Natural killer cell (primary cell): ENCODE measurements at regions not wholly inside any gene's neighbourhood (a gene's known extent, or its start where the extent isn't known, plus 50 kb on each side); places are given as distances from the start of the nearest gene placed in this dataset.

Source experiments
- ATAC-seq, 3 donors: fragments of 150-1000 bp in 2 of 3; fragments of 200-7000 bp in 1 of 3; cut with Tn5 transposase; 1 replicate in 1 of 3; 2 replicates in 2 of 3; pipeline ENCODE4 v1.10.0; 2021; ENCODE audit warnings: mild to moderate bottlenecking in 2 of 3, moderate library complexity in 2 of 3
- DNase-seq, 2 donors: peaks; one replicate each; pipeline versions ENCODE4 v3.0.0 to v3.0.0-alpha.2; 2013 to 2021; ENCODE audit warnings: mixed read lengths in 1 of 2
- H3K27ac ChIP-seq: one replicate; pipeline ENCODE4 v1.5.1; 2013; ENCODE audit warnings: mild to moderate bottlenecking, low read length
- H3K27me3 ChIP-seq: one replicate; pipeline ENCODE4 v1.6.1; 2013; ENCODE audit warnings: low read length; ENCODE audit not compliant: control insufficient read depth, insufficient read depth
- H3K36me3 ChIP-seq: one replicate; pipeline ENCODE4 v1.6.1; 2013; ENCODE audit warnings: low read length; ENCODE audit not compliant: control insufficient read depth, insufficient read depth
- H3K4me1 ChIP-seq: one replicate; pipeline ENCODE4 v1.6.1; 2013; ENCODE audit warnings: low read length; ENCODE audit not compliant: control insufficient read depth, insufficient read depth
- H3K4me3 ChIP-seq: one replicate; pipeline ENCODE4 v1.5.1; 2013; ENCODE audit warnings: low read length
- H3K9me3 ChIP-seq: one replicate; pipeline ENCODE4 v1.6.1; 2013; ENCODE audit warnings: low read length; ENCODE audit not compliant: control insufficient read depth, insufficient read depth
- H3K27ac Mint-ChIP-seq, 2 donors: one replicate each; pipeline ENCODE4 v1.8.0; 2022; ENCODE audit warnings: mild to moderate bottlenecking in 2 of 2, mixed read lengths in 2 of 2, moderate library complexity in 1 of 2
- H3K27me3 Mint-ChIP-seq, 2 donors: one replicate each; pipeline ENCODE4 v1.8.0; 2022; ENCODE audit warnings: low read depth in 2 of 2, mixed read lengths in 2 of 2
- H3K36me3 Mint-ChIP-seq: one replicate; pipeline ENCODE4 v1.8.0; 2022; ENCODE audit warnings: mixed read lengths
- H3K4me1 Mint-ChIP-seq, 2 donors: one replicate each; pipeline ENCODE4 v1.8.0; 2022; ENCODE audit warnings: mixed read lengths in 2 of 2
- H3K4me3 Mint-ChIP-seq: one replicate; pipeline ENCODE4 v1.8.0; 2022; ENCODE audit warnings: mild to moderate bottlenecking, moderate library complexity, mixed read lengths
- H3K9me3 Mint-ChIP-seq, 2 donors: one replicate each; pipeline ENCODE4 v1.8.0; 2022; ENCODE audit warnings: mixed read lengths in 2 of 2
- WGBS: methylation state at CpG from one replicate; pipeline ENCODE4 v1.1.7; 2013; ENCODE audit warnings: missing lambda C conversion rate; ENCODE audit not compliant: insufficient coverage; 5-methylcytosine and 5-hydroxymethylcytosine counted together
- intact Hi-C: fragments of 100-400 bp; cut with micrococcal nuclease; formaldehyde crosslinking; loops from one replicate; pipeline ENCODE4 v1.14.2; 2022
- TF ChIP-seq, protein P1 (sequence below): fragments of 200-600 bp; IDR thresholded peaks from one replicate; pipeline ENCODE4 v1.8.0; 2022; ENCODE audit warnings: antibody characterized with exemption

DNA sequence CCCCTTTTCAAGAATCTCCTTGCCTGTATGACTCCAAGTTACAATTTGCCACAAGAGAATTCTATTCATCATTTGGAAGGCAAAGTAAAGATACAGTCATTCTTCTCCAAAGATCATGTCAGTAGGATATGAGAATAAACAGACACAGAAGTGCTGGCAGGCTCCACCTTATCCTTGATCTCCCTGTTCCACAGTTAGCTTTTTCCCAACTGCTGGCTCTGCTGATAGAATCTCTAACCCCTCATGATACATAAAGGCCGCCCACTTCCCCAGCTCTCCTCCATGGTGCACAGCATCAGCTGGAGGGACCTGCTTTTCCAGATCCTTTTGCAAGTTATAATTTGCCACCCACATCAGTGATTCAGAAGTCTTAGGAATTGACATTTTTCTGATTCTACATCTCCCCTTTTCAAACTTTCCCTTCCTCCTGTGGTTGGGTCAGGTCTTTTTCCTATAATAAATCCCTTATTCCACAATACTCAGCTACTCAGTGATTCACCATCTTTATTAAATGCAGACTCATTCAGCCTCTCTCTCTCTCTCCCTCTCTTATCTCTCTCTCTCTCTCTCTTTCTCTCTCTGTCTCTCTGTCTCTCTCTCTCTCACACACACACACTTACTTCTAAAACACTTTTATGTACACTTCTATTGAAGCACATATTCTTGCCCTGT lies 465.4 kb downstream of the GBE1 start:
- Histone ChIP-seq H3K4me3 (no peak overlapping the region), H3K9me3 (no peaks in the 10 kb centered on the region), H3K4me1 (no peaks in the 10 kb centered on the region), H3K27me3 (no peaks in the 10 kb centered on the region), H3K36me3 (no peaks in the 10 kb centered on the region), H3K27ac (no peak overlapping the region)
- TF ChIP-seq, protein P1, sequence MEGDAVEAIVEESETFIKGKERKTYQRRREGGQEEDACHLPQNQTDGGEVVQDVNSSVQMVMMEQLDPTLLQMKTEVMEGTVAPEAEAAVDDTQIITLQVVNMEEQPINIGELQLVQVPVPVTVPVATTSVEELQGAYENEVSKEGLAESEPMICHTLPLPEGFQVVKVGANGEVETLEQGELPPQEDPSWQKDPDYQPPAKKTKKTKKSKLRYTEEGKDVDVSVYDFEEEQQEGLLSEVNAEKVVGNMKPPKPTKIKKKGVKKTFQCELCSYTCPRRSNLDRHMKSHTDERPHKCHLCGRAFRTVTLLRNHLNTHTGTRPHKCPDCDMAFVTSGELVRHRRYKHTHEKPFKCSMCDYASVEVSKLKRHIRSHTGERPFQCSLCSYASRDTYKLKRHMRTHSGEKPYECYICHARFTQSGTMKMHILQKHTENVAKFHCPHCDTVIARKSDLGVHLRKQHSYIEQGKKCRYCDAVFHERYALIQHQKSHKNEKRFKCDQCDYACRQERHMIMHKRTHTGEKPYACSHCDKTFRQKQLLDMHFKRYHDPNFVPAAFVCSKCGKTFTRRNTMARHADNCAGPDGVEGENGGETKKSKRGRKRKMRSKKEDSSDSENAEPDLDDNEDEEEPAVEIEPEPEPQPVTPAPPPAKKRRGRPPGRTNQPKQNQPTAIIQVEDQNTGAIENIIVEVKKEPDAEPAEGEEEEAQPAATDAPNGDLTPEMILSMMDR: no peak
- peaks cover 5 to 12% of the 10 kb centered on the region in 2 donors for H3K9me3 Mint-ChIP-seq
- H3K27ac Mint-ChIP-seq: no peak overlapping the region
- no peaks in the 10 kb centered on the region for H3K4me1 Mint-ChIP-seq
- WGBS: 83% methylated on average over 1 of the region's 1 CpG
- no peaks in the 10 kb centered on the region for H3K27me3 Mint-ChIP-seq
- H3K4me3 Mint-ChIP-seq: no peak overlapping the region
- no peak for DNase-seq
- ATAC-seq: no peak
- H3K36me3 Mint-ChIP-seq: no peaks in the 10 kb centered on the region
- intact Hi-C loops: no loop called here

DNA sequence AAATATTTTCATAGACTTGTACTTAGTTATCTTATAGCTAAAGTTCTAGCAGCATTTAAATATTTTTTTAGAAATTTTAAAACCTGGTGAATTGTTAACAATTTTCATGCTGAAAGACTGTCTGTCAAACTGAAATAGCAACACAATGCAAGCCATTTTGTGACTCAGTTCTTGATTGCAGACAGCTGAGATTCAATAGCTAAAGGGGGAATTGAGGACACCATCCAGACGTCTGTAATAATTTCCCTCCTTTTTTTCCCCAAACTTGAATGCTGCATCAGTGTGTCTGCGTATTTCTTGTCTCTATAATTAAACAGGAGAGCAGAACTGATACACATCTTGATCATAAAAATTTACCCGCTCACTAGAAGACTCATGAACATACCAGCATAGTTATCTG lies 468.3 kb downstream of the GBE1 start:
- H3K9me3 ChIP-seq: no peaks in the 10 kb centered on the region
- no peak for DNase-seq
- no peak overlapping the region for H3K27ac Mint-ChIP-seq
- no peaks in the 10 kb centered on the region for H3K36me3 ChIP-seq
- H3K27me3 Mint-ChIP-seq: no peaks in the 10 kb centered on the region
- H3K9me3 Mint-ChIP-seq: peaks cover 9% of the 10 kb centered on the region in 2 donors
- no peaks in the 10 kb centered on the region for H3K27me3 ChIP-seq
- H3K4me3 ChIP-seq: no peak overlapping the region
- no peak overlapping the region for H3K4me3 Mint-ChIP-seq
- WGBS: 78% methylated on average over 3 of the region's 3 CpGs
- H3K4me1 ChIP-seq: no peaks in the 10 kb centered on the region
- H3K27ac ChIP-seq: no peak overlapping the region
- TF ChIP-seq, protein P1: no peak
- no peaks in the 10 kb centered on the region for H3K36me3 Mint-ChIP-seq
- intact Hi-C loops: no loop called here
- ATAC-seq: no peak
- H3K4me1 Mint-ChIP-seq: no peaks in the 10 kb centered on the region

DNA sequence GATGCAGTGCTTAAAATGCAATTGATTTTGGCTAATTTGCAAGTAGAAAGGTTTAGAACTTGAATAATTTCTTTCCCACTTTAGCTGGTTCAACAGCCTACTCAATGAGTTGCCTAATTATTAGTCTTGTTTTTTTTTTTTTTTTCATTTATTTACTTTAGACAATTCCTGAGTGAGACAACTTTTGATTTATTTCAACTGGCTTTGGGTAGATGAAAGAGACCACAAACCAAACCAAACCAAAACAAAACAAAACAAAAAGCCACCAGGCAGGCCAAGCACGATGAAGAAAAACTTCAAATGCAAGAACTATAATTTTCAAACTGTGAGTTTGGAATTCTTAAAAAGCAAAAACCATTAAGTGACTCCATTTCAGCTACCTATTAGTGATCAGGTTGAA lies 469.9 kb downstream of the GBE1 start:
- Histone ChIP-seq H3K4me3 (no peak overlapping the region), H3K27ac (no peak overlapping the region), H3K9me3 (no peaks in the 10 kb centered on the region), H3K36me3 (no peaks in the 10 kb centered on the region), H3K27me3 (no peaks in the 10 kb centered on the region), H3K4me1 (no peaks in the 10 kb centered on the region)
- Mint-ChIP-seq H3K27me3 (no peaks in the 10 kb centered on the region), H3K27ac (no peak overlapping the region), H3K9me3 (peaks cover 9% of the 10 kb centered on the region in 2 donors), H3K4me1 (no peaks in the 10 kb centered on the region), H3K4me3 (no peak overlapping the region), H3K36me3 (no peaks in the 10 kb centered on the region)
- TF ChIP-seq, protein P1: no peak
- ATAC-seq (no peak), DNase-seq (no peak)
- no CpG with 5 or more reads among the region's 1 CpG for WGBS
- intact Hi-C loops: no loop called here

DNA sequence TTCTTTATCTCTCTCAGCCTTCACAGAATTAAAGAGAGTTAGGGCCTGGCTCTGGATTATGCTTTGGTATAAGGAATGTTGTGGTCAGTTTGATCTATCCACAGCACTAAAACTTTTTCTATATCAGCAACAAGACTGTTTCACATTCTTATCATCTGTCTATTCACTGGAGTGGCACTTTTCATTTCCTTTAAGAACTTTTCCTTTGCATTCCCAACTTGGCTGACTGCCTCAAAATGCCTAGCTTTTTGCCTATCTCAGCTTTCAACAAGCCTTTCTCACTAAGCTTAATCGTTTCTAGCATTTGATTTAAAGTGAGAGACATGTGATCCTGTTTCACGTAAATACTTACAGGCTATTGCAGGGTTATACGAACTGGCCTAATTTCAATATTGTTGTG lies 471.8 kb downstream of the GBE1 start:
- TF ChIP-seq, protein P1: no peak
- 77% methylated on average over 3 of the region's 3 CpGs for WGBS
- DNase-seq: no peak
- intact Hi-C loops: no loop called here
- Mint-ChIP-seq H3K9me3 (peaks cover 3 to 4% of the 10 kb centered on the region in 2 donors), H3K27ac (no peak overlapping the region), H3K36me3 (no peaks in the 10 kb centered on the region), H3K4me1 (no peaks in the 10 kb centered on the region), H3K27me3 (no peaks in the 10 kb centered on the region), H3K4me3 (no peak overlapping the region)
- no peaks in the 10 kb centered on the region for H3K9me3 ChIP-seq
- no peaks in the 10 kb centered on the region for H3K4me1 ChIP-seq
- H3K36me3 ChIP-seq: no peaks in the 10 kb centered on the region
- H3K27me3 ChIP-seq: no peaks in the 10 kb centered on the region
- no peak overlapping the region for H3K4me3 ChIP-seq
- no peak for ATAC-seq
- H3K27ac ChIP-seq: no peak overlapping the region
